AG09319 (cell line): ENCODE measurements at regions not wholly inside any gene's neighbourhood (a gene's known extent, or its start where the extent isn't known, plus 50 kb on each side); places are given as distances from the start of the nearest gene placed in this dataset.
A peak's percentile ranks its signal among the peaks of the same experiment; 100 is the strongest.

ENCODE experiments used
- DNase-seq: peaks from one replicate; pipeline ENCODE4 v3.0.0-alpha.2; 2010; ENCODE audit warnings: low read depth; ENCODE audit errors: extremely low read depth
- CTCF ChIP-seq: IDR thresholded peaks from 2 replicates; pipeline ENCODE4 v1.5.1; 2011; ENCODE audit warnings: low read depth, mild to moderate bottlenecking, inconsistent platforms, low read length, moderate library complexity

DNA sequence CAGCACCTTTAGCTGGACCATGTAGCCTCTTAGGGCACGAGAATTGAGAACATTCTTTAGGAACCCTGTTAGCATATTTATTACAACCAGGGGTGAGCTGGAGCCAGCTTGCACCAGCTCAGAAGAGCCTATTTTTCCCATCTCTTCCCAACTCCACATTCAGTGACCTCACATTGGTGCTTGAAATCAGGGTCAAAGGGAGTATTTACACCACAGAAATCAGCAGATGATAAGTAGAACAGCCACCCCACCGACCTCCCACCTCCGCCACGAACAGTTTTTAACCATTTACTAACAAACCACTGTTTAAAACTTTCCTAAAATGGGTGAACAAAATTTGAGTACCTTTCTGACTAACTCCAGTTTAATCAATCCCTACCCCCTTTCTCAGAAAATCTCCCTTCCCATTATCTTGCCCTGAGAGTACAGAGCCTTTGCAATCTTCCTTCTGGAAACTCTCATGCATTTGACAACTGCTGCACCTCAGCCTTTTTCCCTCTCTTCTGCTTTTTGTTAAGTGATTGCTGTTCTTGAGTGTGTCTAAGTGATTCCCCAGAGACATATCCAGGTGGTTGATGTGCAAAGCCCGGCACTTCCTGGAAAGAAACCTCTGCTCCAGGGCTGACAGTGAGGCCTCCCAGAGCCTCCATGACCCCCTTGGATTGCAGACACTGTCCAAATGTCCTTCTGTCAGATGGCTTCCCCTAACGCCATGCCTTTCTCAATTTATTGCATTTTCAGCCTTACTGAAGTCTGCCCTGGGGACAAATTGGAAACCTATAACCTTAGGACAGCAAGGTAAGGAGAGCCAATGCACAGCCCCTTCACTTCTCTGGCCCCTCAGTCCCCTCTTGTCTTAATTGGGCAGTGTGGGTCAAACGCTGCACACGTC lies 389.5 kb upstream of the TNP1 start:
- no peak for DNase-seq
- no peak for TF ChIP-seq CTCF

DNA sequence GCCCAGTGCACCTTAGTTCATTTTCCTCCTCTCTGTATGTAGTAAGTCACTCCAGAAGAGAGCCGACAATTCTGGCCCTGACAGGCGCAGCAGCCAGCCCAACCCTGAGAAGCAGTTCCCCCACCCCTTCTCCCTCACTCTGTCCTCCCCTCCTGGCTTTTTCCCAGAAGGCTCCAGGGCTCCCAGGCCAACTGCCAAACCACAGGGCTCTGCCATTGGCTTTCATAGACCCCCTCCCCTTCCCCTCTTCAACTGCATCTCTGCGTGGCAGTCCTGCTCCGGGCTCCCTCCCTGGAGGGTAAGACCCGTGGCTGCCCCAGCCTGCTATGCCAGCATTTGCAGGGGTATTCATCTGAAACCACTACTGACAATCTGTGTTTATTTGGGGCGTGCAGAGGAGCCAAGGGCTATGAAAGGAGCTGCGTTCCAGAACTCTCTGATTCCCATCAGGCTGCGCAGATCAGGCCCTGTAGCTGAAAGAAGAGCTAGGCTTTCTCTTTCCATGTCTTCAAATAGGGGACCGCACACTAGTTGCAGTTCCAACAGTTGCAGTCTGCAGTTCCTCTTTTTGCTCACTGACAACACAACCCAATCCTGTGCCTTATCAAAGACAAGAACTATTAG lies 388.6 kb upstream of the TNP1 start:
- TF ChIP-seq CTCF, result no peak
- peak; percentile 43 for DNase-seq

DNA sequence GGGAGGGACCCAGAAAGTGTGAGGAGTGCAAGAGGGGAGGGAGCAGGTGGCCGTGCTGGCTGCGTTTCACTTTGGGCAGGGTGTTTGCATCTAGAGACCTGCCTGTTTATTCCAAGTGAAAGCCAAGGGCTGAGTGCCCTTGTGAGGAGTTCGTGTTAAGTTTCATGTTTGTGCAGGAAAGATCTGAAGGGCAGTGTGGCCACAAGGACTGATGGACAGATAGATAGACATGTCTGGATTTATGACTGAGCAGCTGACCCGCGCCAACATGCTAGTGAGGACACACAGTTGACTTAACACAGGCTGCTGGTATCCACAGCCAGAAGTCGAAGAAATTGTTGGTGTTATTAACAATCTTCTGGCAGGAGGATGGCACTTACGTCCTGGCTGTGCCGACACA lies 387.6 kb upstream of the TNP1 start:
- no peak for DNase-seq

DNA sequence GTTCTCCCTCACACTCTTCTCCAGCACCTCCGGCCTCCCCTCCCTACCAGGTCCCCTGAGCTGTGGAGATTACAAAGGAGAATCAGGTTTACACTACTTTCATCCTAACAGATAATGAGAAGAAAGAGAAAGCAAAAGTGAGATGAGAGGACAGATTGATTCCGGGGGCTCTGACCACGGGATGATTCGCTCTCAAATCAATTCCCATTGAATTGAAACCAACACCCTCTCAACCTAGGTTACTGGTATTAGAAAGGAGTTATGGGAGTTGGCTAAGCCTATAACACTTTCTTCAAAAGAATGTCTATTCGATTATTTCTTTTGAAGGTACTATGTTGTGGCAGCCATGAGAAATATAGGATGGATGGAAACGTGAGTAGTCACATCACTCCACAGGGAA lies 386.2 kb upstream of the TNP1 start:
- DNase-seq, result no peak
- no peak for TF ChIP-seq CTCF

More for the DNA sequence above, 387.6 kb upstream of the TNP1 start:
- TF ChIP-seq CTCF, result no peak

- TF ChIP-seq CTCF, result no peak
- DNase-seq, result no peak
Observed at GRCh38 chr2:217244815-217245214, 385.0 kb upstream of the TNP1 start.

- no peak for DNase-seq
- no peak for TF ChIP-seq CTCF
Observed at GRCh38 chr2:217242947-217243346, 383.1 kb upstream of the TNP1 start.

DNA sequence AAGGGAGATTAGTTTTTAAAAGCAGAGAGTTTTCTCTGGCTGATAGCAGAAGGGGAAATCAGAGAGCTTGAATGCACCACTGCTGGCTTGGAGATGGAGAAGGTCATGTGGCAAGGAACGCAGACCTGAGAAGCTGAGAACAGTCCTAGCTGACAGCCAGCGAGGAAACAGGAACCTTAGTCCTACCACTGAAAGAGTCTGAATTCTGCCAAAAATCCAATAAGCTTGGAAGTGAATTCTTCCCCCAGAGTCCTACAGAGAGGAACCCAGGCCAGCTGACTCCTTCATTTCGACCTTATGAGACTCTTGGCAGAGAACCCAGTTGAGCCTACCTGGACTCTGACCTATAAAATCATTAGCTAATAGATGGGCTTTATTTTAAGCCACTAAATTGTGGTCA lies 371.9 kb upstream of the TNP1 start:
- TF ChIP-seq CTCF, result no peak
- no peak for DNase-seq
